IPS-20b (cell line): ENCODE measurements at regions not wholly inside any gene's neighbourhood (a gene's known extent, or its start where the extent isn't known, plus 50 kb on each side); places are given as distances from the start of the nearest gene placed in this dataset.

Experiments
- H3K27ac ChIP-seq: one replicate; pipeline ENCODE4 v1.5.1; 2013; ENCODE audit warnings: low read length
- H3K27me3 ChIP-seq: 2 replicates; pipeline ENCODE4 v1.6.1; 2013; ENCODE audit warnings: mild to moderate bottlenecking, low read length, inconsistent platforms; ENCODE audit not compliant: insufficient read depth
- H3K36me3 ChIP-seq: 2 replicates; pipeline ENCODE4 v1.6.1; 2013; ENCODE audit warnings: low read depth, mild to moderate bottlenecking, inconsistent platforms, low read length, moderate library complexity; ENCODE audit not compliant: insufficient read depth
- H3K4me1 ChIP-seq: 2 replicates; pipeline ENCODE4 v1.6.1; 2013; ENCODE audit warnings: mild to moderate bottlenecking, control low read depth, inconsistent platforms, low read length, moderate library complexity; ENCODE audit not compliant: insufficient read depth
- H3K4me3 ChIP-seq: 2 replicates; pipeline ENCODE4 v1.5.1; 2013; ENCODE audit warnings: mild to moderate bottlenecking, low read length, inconsistent platforms
- H3K9ac ChIP-seq: 2 replicates; pipeline ENCODE4 v1.6.1; 2013; ENCODE audit warnings: low read depth, mild to moderate bottlenecking, inconsistent platforms, low read length, moderate library complexity
- H3K9me3 ChIP-seq: 2 replicates; pipeline ENCODE4 v1.6.1; 2013; ENCODE audit warnings: mild to moderate bottlenecking, low read depth, low read length, inconsistent platforms; ENCODE audit not compliant: insufficient read depth

GRCh38 chr14:71726580-71727021, 205.6 kb upstream of the RGS6 start:
- H3K9ac ChIP-seq: no peak overlapping the region
- no peaks in the 10 kb centered on the region for H3K4me1 ChIP-seq
- H3K36me3 ChIP-seq: peaks cover 55% of the 10 kb centered on the region
- H3K27ac ChIP-seq: no peak overlapping the region
- H3K27me3 ChIP-seq: no peaks in the 10 kb centered on the region
- no peaks in the 10 kb centered on the region for H3K9me3 ChIP-seq
- no peak overlapping the region for H3K4me3 ChIP-seq

GRCh38 chr14:71728386-71728785, 203.8 kb upstream of the RGS6 start:
- Histone ChIP-seq H3K9me3 (no peaks in the 10 kb centered on the region), H3K4me1 (no peaks in the 10 kb centered on the region), H3K27ac (no peak overlapping the region), H3K36me3 (peaks cover 68% of the 10 kb centered on the region), H3K27me3 (no peaks in the 10 kb centered on the region), H3K9ac (no peak overlapping the region), H3K4me3 (no peak overlapping the region)

DNA sequence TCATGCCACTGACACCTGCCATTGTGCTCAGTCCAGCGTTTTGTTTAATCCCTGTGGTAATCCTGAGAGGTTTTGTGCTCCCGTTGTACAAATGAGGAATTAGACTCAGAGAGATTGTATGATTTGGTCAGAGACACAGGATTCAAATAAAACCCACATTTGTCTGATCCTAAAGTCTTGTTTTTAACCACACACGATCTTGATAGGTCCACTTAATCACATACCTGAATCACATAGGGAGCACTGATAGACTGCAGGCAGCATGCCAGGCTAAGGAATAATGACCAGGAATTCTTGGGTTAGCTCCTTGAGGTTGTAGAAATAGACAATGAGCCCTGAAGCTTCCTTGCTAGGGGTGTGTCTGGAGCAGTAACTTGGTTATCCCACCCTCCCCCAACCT, 202.6 kb upstream of the RGS6 start:
- H3K36me3 ChIP-seq: peaks cover 71% of the 10 kb centered on the region

GRCh38 chr14:71730471-71730870, 201.8 kb upstream of the RGS6 start:
- Histone ChIP-seq H3K4me1 (no peaks in the 10 kb centered on the region), H3K27ac (no peak overlapping the region), H3K27me3 (no peaks in the 10 kb centered on the region), H3K36me3 (peaks cover 71% of the 10 kb centered on the region), H3K9ac (no peak overlapping the region), H3K9me3 (no peaks in the 10 kb centered on the region), H3K4me3 (no peak overlapping the region)

More for the DNA sequence above, 202.6 kb upstream of the RGS6 start:
- Histone ChIP-seq H3K9ac (no peak overlapping the region), H3K4me1 (no peaks in the 10 kb centered on the region), H3K9me3 (no peaks in the 10 kb centered on the region), H3K4me3 (no peak overlapping the region), H3K27me3 (no peaks in the 10 kb centered on the region), H3K27ac (no peak overlapping the region)

DNA sequence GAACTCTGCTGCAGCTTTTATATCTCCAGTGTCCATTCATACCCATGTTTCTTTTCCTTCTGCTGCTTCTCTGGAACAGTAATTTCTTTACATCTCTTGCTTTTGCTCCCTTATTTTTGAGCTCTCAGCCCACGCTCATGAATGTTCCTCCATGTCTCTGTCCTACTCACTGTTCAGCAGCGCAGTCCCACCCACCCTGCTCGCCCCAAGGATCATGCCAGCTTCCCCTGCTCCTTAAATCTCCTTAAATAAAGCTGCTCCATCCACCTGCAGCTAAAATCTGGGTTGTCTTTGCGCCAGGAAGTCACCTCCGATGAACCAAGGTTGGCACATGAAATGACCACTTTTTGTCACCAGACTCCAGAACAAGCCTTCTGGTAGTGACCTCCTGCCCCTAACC, 201.1 kb upstream of the RGS6 start:
- peaks cover 72% of the 10 kb centered on the region for H3K36me3 ChIP-seq
- H3K9me3 ChIP-seq: no peaks in the 10 kb centered on the region
- no peak overlapping the region for H3K27ac ChIP-seq
- H3K4me1 ChIP-seq: no peaks in the 10 kb centered on the region
- no peak overlapping the region for H3K9ac ChIP-seq
- H3K4me3 ChIP-seq: no peak overlapping the region
- no peaks in the 10 kb centered on the region for H3K27me3 ChIP-seq

DNA sequence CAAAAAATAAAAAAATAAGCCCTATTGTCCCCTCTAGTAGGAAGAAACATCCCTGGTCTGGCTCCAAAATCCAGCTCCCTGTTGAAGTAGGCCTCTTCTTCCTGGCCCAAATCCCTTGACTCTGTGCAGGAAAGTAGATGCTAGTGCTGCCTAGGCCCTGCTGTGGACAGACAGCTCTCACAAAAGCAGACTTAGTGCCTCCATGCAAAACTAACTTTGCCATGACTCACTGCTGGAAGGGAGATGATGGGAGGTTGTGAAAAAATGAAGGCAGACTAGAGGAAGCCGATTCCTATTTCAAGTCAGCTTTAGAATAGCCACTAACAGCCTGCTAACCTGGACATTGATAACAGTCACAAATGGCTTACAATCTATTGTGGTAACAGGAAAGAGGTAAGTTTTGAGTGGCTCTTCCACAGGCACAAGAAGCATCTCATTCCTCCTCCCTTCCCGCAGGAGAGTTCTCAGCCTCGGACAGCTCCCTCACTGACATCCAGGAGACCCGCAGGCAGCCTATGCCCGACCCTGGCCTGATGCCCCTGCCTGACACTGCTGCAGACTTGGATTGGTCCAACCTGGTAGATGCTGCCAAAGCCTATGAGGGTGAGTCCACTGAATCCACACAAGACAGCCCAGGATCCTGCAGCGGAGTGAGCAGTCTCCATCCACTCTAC, 198.9 kb upstream of the RGS6 start:
- Histone ChIP-seq H3K9ac (no peak overlapping the region), H3K27me3 (no peaks in the 10 kb centered on the region), H3K4me3 (no peak overlapping the region), H3K4me1 (no peaks in the 10 kb centered on the region), H3K27ac (no peak overlapping the region), H3K36me3 (peaks cover 89% of the 10 kb centered on the region), H3K9me3 (no peaks in the 10 kb centered on the region)

- Histone ChIP-seq H3K27me3 (no peaks in the 10 kb centered on the region), H3K4me1 (no peaks in the 10 kb centered on the region), H3K36me3 (peaks cover 93% of the 10 kb centered on the region), H3K27ac (no peak overlapping the region), H3K9me3 (no peaks in the 10 kb centered on the region), H3K9ac (no peak overlapping the region), H3K4me3 (no peak overlapping the region)
These were observed 198.2 kb upstream of the RGS6 start for GRCh38 chr14:71734076-71734475.

- Histone ChIP-seq H3K9ac (no peak overlapping the region), H3K27ac (no peak overlapping the region), H3K4me1 (no peaks in the 10 kb centered on the region; the same call in 1 of the 2 replicates), H3K36me3 (peaks cover 86% of the 10 kb centered on the region), H3K27me3 (no peaks in the 10 kb centered on the region), H3K4me3 (no peak overlapping the region), H3K9me3 (no peaks in the 10 kb centered on the region)
These were observed 197.3 kb upstream of the RGS6 start for GRCh38 chr14:71734885-71735284.

- H3K36me3 ChIP-seq: peaks cover 58% of the 10 kb centered on the region
- H3K4me3 ChIP-seq: no peak overlapping the region
- H3K4me1 ChIP-seq: peaks cover 3% of the 10 kb centered on the region; the same call in 1 of the 2 replicates
- no peaks in the 10 kb centered on the region for H3K27me3 ChIP-seq
- no peak overlapping the region for H3K27ac ChIP-seq
- no peak overlapping the region for H3K9ac ChIP-seq
- no peaks in the 10 kb centered on the region for H3K9me3 ChIP-seq
These were observed 194.5 kb upstream of the RGS6 start for GRCh38 chr14:71737760-71738159.

- no peak overlapping the region for H3K27ac ChIP-seq
- no peak overlapping the region for H3K4me3 ChIP-seq
- no peaks in the 10 kb centered on the region for H3K9me3 ChIP-seq
- H3K9ac ChIP-seq: no peak overlapping the region
- H3K27me3 ChIP-seq: no peaks in the 10 kb centered on the region
- peaks cover 3% of the 10 kb centered on the region; the same call in 1 of the 2 replicates for H3K4me1 ChIP-seq
- peaks cover 45% of the 10 kb centered on the region for H3K36me3 ChIP-seq
These were observed 192.8 kb upstream of the RGS6 start for GRCh38 chr14:71739273-71739990.

GRCh38 chr14:71741241-71741640, 191.0 kb upstream of the RGS6 start:
- Histone ChIP-seq H3K27me3 (no peaks in the 10 kb centered on the region), H3K4me3 (no peak overlapping the region), H3K4me1 (peaks cover 3% of the 10 kb centered on the region; the same call in 1 of the 2 replicates), H3K36me3 (peaks cover 28% of the 10 kb centered on the region; the same call in 1 of the 2 replicates), H3K9me3 (no peaks in the 10 kb centered on the region), H3K27ac (no peak overlapping the region), H3K9ac (no peak overlapping the region)

DNA sequence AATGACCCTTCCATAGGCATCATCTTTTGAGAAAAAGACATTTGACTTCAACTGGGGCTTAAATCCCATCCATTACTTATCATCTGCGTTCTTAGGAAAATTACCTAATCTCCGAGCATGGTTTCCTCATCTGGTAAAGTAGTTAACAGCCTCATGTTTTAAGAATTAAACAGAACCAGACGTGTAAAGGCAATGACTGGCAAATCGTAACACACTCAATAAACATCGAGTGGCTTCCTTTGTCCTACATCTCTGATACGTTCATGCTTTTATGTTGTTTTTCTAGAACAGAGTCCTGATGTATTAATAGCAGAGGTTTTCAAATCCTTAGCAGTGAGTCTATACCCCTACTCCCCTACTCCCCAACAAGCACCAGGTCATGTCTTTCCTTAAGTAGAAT, 189.7 kb upstream of the RGS6 start:
- Histone ChIP-seq H3K9me3 (no peaks in the 10 kb centered on the region), H3K36me3 (peaks cover 16% of the 10 kb centered on the region; the same call in 1 of the 2 replicates), H3K9ac (no peak overlapping the region), H3K4me3 (no peak overlapping the region), H3K27me3 (no peaks in the 10 kb centered on the region), H3K4me1 (peaks cover 3% of the 10 kb centered on the region; the same call in 1 of the 2 replicates), H3K27ac (no peak overlapping the region)
